ENCODE measurements at regions not wholly inside any gene's neighbourhood (a gene's known extent, or its start where the extent isn't known, plus 50 kb on each side); places are given as distances from the start of the nearest gene placed in this dataset.

DNA sequence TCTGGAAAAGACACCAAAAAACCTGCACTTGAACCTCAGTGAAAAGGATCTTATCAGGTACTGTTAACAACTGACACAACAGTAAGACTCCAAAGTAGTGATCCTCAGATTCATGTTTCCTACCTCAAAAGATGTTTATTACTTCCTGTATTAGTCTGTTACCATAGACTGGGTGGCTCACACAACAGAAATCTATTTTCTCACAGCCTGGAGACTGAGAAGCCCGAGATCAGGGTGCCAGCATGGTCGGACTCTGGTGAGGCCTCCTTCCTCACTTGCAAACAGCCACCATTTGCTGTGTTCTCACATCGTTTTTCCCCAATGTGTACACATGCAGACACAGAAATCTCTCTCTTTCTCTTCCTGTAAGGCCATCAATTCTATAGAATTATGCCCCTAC, 154.0 kb upstream of the THSD7A start:
- Histone ChIP-seq H3K4me1 (no peaks in the 10 kb centered on the region), H3K4me3 (no peak overlapping the region), H3K36me3 (no peaks in the 10 kb centered on the region), H3K27ac (no peak overlapping the region), H3K9me3 (peaks cover 16% of the 10 kb centered on the region), H3K27me3 (no peaks in the 10 kb centered on the region)
- 73% methylated on average over 3 of the region's 3 CpGs for WGBS
- DNase-seq (ENCODE audit: low spot score in 2 of 2) = no peak
- TF ChIP-seq POLR2AphosphoS5 (IDR thresholded peaks at IDR 0.05) (no peak), POLR2A (IDR thresholded peaks at IDR 0.05) (no peak), EP300 (IDR thresholded peaks at IDR 0.05) (no peak)
- TF ChIP-seq, protein P1, sequence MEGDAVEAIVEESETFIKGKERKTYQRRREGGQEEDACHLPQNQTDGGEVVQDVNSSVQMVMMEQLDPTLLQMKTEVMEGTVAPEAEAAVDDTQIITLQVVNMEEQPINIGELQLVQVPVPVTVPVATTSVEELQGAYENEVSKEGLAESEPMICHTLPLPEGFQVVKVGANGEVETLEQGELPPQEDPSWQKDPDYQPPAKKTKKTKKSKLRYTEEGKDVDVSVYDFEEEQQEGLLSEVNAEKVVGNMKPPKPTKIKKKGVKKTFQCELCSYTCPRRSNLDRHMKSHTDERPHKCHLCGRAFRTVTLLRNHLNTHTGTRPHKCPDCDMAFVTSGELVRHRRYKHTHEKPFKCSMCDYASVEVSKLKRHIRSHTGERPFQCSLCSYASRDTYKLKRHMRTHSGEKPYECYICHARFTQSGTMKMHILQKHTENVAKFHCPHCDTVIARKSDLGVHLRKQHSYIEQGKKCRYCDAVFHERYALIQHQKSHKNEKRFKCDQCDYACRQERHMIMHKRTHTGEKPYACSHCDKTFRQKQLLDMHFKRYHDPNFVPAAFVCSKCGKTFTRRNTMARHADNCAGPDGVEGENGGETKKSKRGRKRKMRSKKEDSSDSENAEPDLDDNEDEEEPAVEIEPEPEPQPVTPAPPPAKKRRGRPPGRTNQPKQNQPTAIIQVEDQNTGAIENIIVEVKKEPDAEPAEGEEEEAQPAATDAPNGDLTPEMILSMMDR (IDR thresholded peaks at IDR 0.05) = no peak

DNA sequence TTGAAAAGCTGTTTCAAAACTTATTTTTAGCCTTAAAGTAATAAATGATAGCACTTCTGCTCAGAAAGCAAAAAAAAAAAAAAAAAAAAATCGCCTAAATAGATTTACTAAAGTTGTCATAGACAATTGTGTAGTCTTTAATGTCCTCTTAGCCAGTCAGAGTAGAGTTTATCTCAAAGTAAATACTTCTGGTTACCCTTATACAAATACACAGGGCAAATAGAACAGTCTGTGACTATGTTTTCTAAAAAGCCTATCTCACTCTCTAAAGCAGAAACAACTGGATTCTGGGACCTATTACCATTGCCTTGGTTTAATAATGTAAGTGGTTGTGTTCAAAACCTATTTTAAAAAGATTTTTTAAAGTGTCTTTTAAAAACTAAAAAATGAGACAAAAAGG, 156.2 kb upstream of the THSD7A start:
- TF ChIP-seq POLR2A (IDR thresholded peaks at IDR 0.05) = no peak
- TF ChIP-seq EP300 (IDR thresholded peaks at IDR 0.05) = no peak
- no peak for TF ChIP-seq POLR2AphosphoS5 (IDR thresholded peaks at IDR 0.05)
- TF ChIP-seq, protein P1 (IDR thresholded peaks at IDR 0.05) = no peak
- WGBS = 73% methylated on average over 1 of the region's 1 CpG
- no peaks in the 10 kb centered on the region for H3K4me1 ChIP-seq
- H3K9me3 ChIP-seq = peaks cover 11% of the 10 kb centered on the region
- H3K27me3 ChIP-seq = no peaks in the 10 kb centered on the region
- H3K36me3 ChIP-seq = no peaks in the 10 kb centered on the region
- no peak overlapping the region for H3K4me3 ChIP-seq
- H3K27ac ChIP-seq = no peak overlapping the region
- no peak for DNase-seq (ENCODE audit: low spot score in 2 of 2)

DNA sequence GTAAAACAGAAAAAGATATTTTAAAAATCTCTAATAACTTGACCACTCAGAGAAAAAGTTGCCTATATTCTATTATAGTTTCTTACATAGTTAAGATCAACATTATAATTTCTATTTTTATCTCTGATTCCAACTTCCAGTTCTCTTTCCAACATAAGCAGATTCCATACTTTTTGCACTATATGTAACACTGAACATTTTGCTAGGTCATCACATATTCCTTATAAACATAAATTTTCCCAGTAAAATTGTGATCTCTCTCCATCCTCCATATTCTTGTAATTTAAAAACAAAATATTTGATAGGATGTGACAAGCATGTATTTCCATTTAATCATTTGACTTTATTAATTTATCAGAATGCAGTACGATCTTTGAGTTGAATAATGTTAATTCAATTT, 170.4 kb upstream of the THSD7A start:
- no peak overlapping the region for H3K27ac ChIP-seq
- H3K4me3 ChIP-seq = no peak overlapping the region
- H3K36me3 ChIP-seq = no peaks in the 10 kb centered on the region
- DNase-seq (ENCODE audit: low spot score in 2 of 2) = no peak
- H3K27me3 ChIP-seq = no peaks in the 10 kb centered on the region
- no peaks in the 10 kb centered on the region for H3K4me1 ChIP-seq
- 95% methylated on average over 1 of the region's 1 CpG for WGBS
- TF ChIP-seq, protein P1 (IDR thresholded peaks at IDR 0.05) = no peak
- TF ChIP-seq EP300 (IDR thresholded peaks at IDR 0.05) (no peak), POLR2AphosphoS5 (IDR thresholded peaks at IDR 0.05) (no peak), POLR2A (IDR thresholded peaks at IDR 0.05) (no peak)
- H3K9me3 ChIP-seq = no peaks in the 10 kb centered on the region

DNA sequence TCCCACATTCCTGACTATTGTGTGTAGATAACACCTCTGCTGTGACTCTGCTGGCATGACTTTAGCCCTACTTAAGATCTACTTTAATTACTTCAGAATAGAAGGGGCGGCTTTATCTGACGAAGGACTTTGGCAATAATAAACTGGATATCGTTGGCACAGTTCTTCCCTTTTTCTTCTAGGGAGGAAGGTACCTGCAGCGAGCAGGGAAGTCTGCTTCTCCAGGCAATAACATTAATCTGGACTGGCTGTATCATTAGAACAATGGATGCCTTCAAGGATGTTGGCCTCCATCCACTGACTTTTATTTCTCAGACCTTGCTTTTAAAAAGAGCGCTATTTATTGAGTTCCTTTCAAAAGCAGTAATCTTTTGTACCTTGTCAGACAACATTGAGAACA, 172.6 kb upstream of the THSD7A start:
- Histone ChIP-seq H3K4me3 (no peak overlapping the region), H3K27me3 (no peaks in the 10 kb centered on the region), H3K4me1 (no peaks in the 10 kb centered on the region), H3K36me3 (no peaks in the 10 kb centered on the region), H3K9me3 (no peaks in the 10 kb centered on the region), H3K27ac (no peak overlapping the region)
- TF ChIP-seq POLR2A (IDR thresholded peaks at IDR 0.05) = no peak
- TF ChIP-seq POLR2AphosphoS5 (IDR thresholded peaks at IDR 0.05) = no peak
- TF ChIP-seq, protein P1 (IDR thresholded peaks at IDR 0.05) = no peak
- TF ChIP-seq EP300 (IDR thresholded peaks at IDR 0.05) = no peak
- WGBS = 82% methylated on average over 5 of the region's 5 CpGs
- no peak for DNase-seq (ENCODE audit: low spot score in 2 of 2)

DNA sequence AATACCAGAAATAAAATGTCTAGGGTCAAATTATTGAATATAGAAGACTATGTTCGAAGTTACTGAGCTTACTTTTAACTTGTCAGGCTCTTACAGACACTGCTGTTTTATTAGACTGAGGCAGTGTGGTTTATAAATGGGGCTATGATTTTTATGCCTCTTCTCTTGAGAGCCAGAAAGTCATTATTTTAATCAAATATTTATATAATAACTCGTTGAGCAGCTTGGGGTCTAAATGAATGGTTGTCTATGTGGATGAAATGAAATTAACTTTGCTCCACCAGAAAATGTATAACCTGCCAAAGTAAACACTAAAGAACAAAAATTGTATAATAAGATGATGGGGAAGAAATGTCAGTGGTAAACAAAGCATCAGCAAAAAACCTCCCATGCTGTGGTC, 175.6 kb upstream of the THSD7A start:
- Histone ChIP-seq H3K4me1 (no peaks in the 10 kb centered on the region), H3K4me3 (no peak overlapping the region), H3K27ac (no peak overlapping the region), H3K9me3 (no peaks in the 10 kb centered on the region), H3K27me3 (no peaks in the 10 kb centered on the region), H3K36me3 (no peaks in the 10 kb centered on the region)
- DNase-seq (ENCODE audit: low spot score in 2 of 2) = no peak
- TF ChIP-seq EP300 (IDR thresholded peaks at IDR 0.05) (no peak), POLR2AphosphoS5 (IDR thresholded peaks at IDR 0.05) (no peak), POLR2A (IDR thresholded peaks at IDR 0.05) (no peak)
- TF ChIP-seq, protein P1 (IDR thresholded peaks at IDR 0.05) = no peak
- WGBS = 55% methylated on average over 2 of the region's 2 CpGs
